ENCODE measurements at regions not wholly inside any gene's neighbourhood (a gene's known extent, or its start where the extent isn't known, plus 50 kb on each side); places are given as distances from the start of the nearest gene placed in this dataset.

DNA sequence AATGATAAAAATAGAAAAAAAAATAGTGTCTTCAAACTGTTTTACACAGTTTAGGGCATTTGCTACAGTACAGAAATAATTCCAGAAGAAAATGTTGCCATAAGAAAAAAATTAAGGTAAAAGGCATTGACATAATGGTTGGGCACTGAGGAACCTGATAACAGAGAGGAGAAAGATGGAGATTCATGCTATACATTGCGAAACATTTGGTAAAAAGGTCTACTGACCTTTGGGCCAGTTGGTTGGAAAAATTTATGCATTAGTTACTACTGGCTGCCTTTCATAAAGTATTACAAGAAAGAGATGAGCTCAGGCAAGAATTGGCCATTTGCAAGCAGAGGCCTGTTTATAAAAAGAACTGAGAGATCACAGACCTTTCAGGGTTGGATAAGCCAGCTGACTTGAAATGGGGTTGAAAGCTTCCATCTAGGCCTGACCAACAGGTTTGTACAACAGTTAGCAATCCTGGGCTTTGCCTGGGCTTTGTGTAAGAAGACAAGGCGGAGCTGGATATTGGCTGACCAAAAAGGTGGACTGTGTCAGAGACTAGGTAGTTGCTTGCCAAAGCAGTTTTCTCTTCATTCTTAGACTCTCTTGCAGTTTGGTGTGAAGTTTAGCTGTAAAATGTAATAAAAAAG lies 166.6 kb upstream of the MCTP2 start:
- in situ Hi-C loops (cut with HindIII; ENCODE audit: low pct_unique_long_range_greater_than_20kb, low sequenced_read_pairs): no loop called here
- TF ChIP-seq JUND (IDR thresholded peaks at IDR 0.05; ENCODE audit: low read depth): no peak
- no peak for DNase-seq (ENCODE audit: low read depth in 1 of 2, low spot score in 1 of 2)

- no peak for TF ChIP-seq JUND (IDR thresholded peaks at IDR 0.05; ENCODE audit: low read depth)
- in situ Hi-C loops (cut with HindIII; ENCODE audit: low pct_unique_long_range_greater_than_20kb, low sequenced_read_pairs): no loop called here
- no peak for DNase-seq (ENCODE audit: low read depth in 1 of 2, low spot score in 1 of 2)
Observed at GRCh38 chr15:94061041-94061440, 170.3 kb upstream of the MCTP2 start.

GRCh38 chr15:94059013-94059587 lies 172.3 kb upstream of the MCTP2 start:
- in situ Hi-C loops (cut with HindIII; ENCODE audit: low pct_unique_long_range_greater_than_20kb, low sequenced_read_pairs): no loop called here
- DNase-seq (ENCODE audit: low read depth in 1 of 2, low spot score in 1 of 2): no peak
- no peak for TF ChIP-seq JUND (IDR thresholded peaks at IDR 0.05; ENCODE audit: low read depth)

- no peak for DNase-seq (ENCODE audit: low read depth in 1 of 2, low spot score in 1 of 2)
- in situ Hi-C loops (cut with HindIII; ENCODE audit: low pct_unique_long_range_greater_than_20kb, low sequenced_read_pairs): no loop called here
- TF ChIP-seq JUND (IDR thresholded peaks at IDR 0.05; ENCODE audit: low read depth): no peak
Observed at GRCh38 chr15:94057305-94057704, 174.1 kb upstream of the MCTP2 start.

GRCh38 chr15:94056314-94056713 lies 175.0 kb upstream of the MCTP2 start:
- DNase-seq (ENCODE audit: low read depth in 1 of 2, low spot score in 1 of 2): no peak
- in situ Hi-C loops (cut with HindIII; ENCODE audit: low pct_unique_long_range_greater_than_20kb, low sequenced_read_pairs): no loop called here
- no peak for TF ChIP-seq JUND (IDR thresholded peaks at IDR 0.05; ENCODE audit: low read depth)

DNA sequence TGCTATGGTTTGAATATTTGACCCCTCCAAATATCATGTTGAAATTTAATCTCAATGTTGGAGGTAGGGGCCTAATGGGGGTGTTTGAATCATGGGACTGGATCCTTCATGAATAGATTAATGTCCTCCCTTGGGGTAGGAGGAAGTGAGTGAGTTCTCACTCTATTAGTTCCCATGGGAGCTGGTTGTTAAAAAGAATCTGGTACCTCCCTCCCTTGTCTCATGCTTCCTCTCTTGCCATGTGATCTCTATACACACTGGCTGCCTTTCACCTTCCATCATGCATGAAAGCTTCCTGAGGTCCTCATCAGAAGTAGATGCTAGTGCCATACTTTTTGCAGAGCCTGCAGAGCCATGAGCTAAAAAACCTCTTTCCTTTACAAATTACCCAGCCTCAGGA lies 177.7 kb upstream of the MCTP2 start:
- DNase-seq (ENCODE audit: low read depth in 1 of 2, low spot score in 1 of 2): no peak

DNA sequence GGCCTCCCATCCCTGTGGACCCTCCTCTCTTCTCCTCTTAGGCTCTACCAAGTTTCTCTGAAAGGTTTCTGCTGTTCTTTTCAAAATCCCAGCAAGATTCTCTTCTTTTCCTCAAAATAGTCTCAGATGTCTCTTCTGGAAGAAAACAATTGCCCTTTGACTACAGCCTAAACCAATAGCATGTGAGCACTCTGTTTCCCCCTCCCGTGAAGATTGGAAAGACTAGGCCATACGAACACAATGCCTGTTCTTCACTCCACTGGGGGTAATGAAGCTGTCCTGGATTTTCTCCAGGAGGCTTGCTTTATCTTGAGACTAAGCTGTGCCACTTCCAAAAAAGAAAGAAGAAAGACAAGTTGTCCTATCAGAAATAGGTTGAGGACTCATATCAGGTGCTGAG lies 178.7 kb upstream of the MCTP2 start:
- TF ChIP-seq JUND (IDR thresholded peaks at IDR 0.05; ENCODE audit: low read depth): no peak
- no peak for DNase-seq (ENCODE audit: low read depth in 1 of 2, low spot score in 1 of 2)
- in situ Hi-C loops (cut with HindIII; ENCODE audit: low pct_unique_long_range_greater_than_20kb, low sequenced_read_pairs): no loop called here

More for the DNA sequence above, 177.7 kb upstream of the MCTP2 start:
- TF ChIP-seq JUND (IDR thresholded peaks at IDR 0.05; ENCODE audit: low read depth): no peak
- in situ Hi-C loops (cut with HindIII; ENCODE audit: low pct_unique_long_range_greater_than_20kb, low sequenced_read_pairs): no loop called here

DNA sequence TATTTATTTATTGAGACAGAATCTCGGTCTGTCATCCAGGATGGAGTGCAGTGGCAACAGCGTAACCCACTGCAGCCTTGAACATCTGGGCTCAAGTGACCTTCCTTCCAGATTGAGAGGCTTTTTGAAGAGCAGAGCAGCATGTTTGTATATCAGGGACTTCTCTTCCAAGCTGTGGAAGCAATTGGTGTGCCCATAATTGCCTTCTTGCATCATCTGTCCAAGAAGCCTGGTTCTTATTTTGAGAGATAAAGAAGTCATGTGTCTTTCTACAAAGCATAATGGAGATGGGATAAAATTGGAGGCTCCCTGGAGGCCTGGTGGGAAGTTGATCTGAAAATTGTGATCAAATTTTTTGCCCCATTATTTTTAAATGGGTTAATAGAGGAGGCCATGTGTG lies 183.8 kb upstream of the MCTP2 start:
- in situ Hi-C loops (cut with HindIII; ENCODE audit: low pct_unique_long_range_greater_than_20kb, low sequenced_read_pairs): no loop called here
- TF ChIP-seq JUND (IDR thresholded peaks at IDR 0.05; ENCODE audit: low read depth): no peak
- DNase-seq (ENCODE audit: low read depth in 1 of 2, low spot score in 1 of 2): no peak

DNA sequence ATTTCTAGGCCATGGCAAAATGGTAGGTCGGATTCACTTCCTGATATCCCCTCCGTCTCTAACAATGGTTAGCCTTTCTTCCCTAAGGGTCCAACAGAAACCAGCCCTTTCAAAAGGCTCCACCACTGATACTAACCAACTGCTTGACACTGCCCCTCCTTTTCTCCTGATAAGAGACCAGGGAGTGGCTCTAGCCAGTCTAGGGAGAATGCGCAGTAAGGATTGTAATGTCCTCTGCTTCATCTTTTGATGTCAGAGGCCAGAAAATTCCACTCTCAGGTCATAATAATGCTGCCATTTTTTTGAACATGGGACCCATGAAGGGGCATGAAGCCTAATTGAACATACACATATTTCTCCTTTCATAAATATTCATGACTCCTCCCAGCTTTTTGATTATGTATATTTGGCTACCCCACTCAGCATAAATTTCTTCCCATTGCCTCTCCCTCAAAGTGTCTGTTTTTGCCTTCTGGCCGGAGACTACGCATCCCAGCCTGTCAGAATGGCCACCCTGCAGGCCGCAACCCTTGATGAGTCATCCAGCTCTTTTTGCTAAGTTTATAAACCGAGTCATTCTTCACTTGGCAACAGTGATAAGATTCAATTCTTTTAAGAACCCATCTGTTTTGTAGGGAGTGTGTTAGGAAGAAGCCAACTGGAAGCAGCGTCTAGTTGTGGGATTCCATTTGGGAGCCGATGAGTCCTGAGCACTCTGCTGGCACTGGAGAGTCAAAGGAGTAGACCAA lies 189.0 kb upstream of the MCTP2 start:
- in situ Hi-C loops (cut with HindIII; ENCODE audit: low pct_unique_long_range_greater_than_20kb, low sequenced_read_pairs): no loop called here
- DNase-seq (ENCODE audit: low read depth in 1 of 2, low spot score in 1 of 2): no peak
- no peak for TF ChIP-seq JUND (IDR thresholded peaks at IDR 0.05; ENCODE audit: low read depth)

DNA sequence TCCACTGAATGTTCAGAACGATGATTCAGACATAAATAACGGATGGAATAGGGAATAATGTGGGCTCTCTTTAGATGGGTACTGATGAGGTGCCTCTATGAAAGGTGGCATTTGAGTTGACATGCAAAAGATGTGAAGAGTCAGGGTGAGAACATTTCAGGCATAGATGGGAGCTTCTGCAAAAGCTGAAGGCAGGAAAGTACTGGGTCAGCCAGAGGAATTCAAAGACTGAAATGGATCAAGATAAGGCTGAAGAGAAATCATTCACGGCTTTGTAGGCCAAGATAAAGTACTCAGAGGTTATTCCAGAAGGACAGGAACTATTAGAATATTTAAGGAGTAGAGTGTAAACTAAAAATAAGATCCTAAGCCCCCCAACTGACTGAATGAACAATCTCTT lies 189.6 kb upstream of the MCTP2 start:
- in situ Hi-C loops (cut with HindIII; ENCODE audit: low pct_unique_long_range_greater_than_20kb, low sequenced_read_pairs): no loop called here
- DNase-seq (ENCODE audit: low read depth in 1 of 2, low spot score in 1 of 2): no peak
- TF ChIP-seq JUND (IDR thresholded peaks at IDR 0.05; ENCODE audit: low read depth): no peak

DNA sequence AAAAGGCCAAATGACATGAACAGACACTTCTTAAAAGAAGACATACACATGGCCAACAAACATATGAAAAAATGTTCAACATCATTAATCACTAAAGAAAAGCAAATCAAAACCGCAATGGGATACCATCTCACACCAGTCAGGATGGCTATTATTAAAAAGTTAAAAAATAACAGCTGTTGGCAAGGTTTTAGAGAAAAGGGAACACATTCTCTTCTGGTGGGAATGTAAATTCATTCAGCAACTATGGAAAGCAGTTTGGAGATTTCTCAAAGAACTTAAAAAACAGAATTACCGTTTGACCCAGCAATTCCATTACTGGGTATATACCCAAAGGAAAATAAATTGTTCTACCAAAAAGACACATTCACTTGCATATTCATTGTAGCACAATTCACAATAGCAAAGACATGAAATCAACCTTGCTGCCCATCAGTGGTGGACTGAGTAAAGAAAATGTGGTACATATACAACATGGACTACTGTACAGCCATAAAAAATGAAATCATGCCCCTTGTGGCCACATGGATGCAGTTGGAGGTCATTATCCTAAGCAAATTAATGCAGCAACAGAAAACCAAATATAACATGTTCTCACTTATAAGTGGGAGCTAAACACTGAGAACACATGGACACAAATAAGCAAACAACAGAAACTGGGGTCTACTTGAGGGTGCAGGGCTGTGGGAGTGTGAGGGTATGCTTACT lies 190.7 kb upstream of the MCTP2 start:
- TF ChIP-seq JUND (IDR thresholded peaks at IDR 0.05; ENCODE audit: low read depth): no peak
- in situ Hi-C loops (cut with HindIII; ENCODE audit: low pct_unique_long_range_greater_than_20kb, low sequenced_read_pairs): no loop called here
- no peak for DNase-seq (ENCODE audit: low read depth in 1 of 2, low spot score in 1 of 2)

- TF ChIP-seq JUND (IDR thresholded peaks at IDR 0.05; ENCODE audit: low read depth): no peak
- DNase-seq (ENCODE audit: low read depth in 1 of 2, low spot score in 1 of 2): no peak
- in situ Hi-C loops (cut with HindIII; ENCODE audit: low pct_unique_long_range_greater_than_20kb, low sequenced_read_pairs): no loop called here
Observed at GRCh38 chr15:94036156-94036555, 195.2 kb upstream of the MCTP2 start.

- no peak for DNase-seq (ENCODE audit: low read depth in 1 of 2, low spot score in 1 of 2)
- TF ChIP-seq JUND (IDR thresholded peaks at IDR 0.05; ENCODE audit: low read depth): no peak
- in situ Hi-C loops (cut with HindIII; ENCODE audit: low pct_unique_long_range_greater_than_20kb, low sequenced_read_pairs): no loop called here
Observed at GRCh38 chr15:94033683-94034020, 197.7 kb upstream of the MCTP2 start.

Measured in T47D (cell line).